PC-3 (cell line): ENCODE measurements at regions not wholly inside any gene's neighbourhood (a gene's known extent, or its start where the extent isn't known, plus 50 kb on each side); places are given as distances from the start of the nearest gene placed in this dataset.

Experiments used
- ATAC-seq: fragments of 200-7000 bp; cut with Tn5 transposase; 2 replicates; pipeline ENCODE4 v1.9.1; 2020; ENCODE audit warnings: mild to moderate bottlenecking, moderate library complexity
- BruUV-seq: library from RNA; stranded (reverse); fragments of 400-500 nt; replicated peaks from 2 replicates; lab custom pipeline; 2021; lab: Mats Ljungman, UMichigan
- CTCF ChIA-PET: fragments of 300-600 bp; sonication (Branson Sonifier 250); formaldehyde crosslinking; loops from one replicate; lab custom pipeline; 2022; ENCODE audit warnings: antibody characterized with exemption; lab: Charles Lee
- POLR2A ChIA-PET: fragments of 300-600 bp; sonication (Branson Sonifier 250); formaldehyde crosslinking; loops from one replicate; lab custom pipeline; 2022; ENCODE audit warnings: antibody characterized with exemption; ENCODE audit not compliant: unreplicated experiment; lab: Charles Lee
- DNase-seq: peaks from one replicate; pipeline ENCODE4 v3.0.0-alpha.2; 2015
- H2AFZ ChIP-seq: fragments of 300-600 bp; sonication (generic); 2 replicates; pipeline ENCODE4 v1.6.0; 2016; ENCODE audit warnings: antibody characterized with exemption, low read length
- H3F3A ChIP-seq: fragments of 300-600 bp; sonication (generic); one replicate; pipeline ENCODE4 v1.6.0; 2017; ENCODE audit warnings: antibody characterized with exemption, low read length, control low read depth, mild to moderate bottlenecking; ENCODE audit not compliant: unreplicated experiment
- H3K27ac ChIP-seq: fragments of 300-600 bp; sonication (generic); 2 replicates; pipeline ENCODE4 v1.5.1; 2016; ENCODE audit warnings: mild to moderate bottlenecking, low read length
- H3K27me3 ChIP-seq: fragments of 300-600 bp; sonication (generic); 2 replicates; pipeline ENCODE4 v1.6.1; 2016; ENCODE audit warnings: low read length, mixed read lengths
- H3K36me3 ChIP-seq: fragments of 300-600 bp; sonication (generic); 2 replicates; pipeline ENCODE4 v1.6.1; 2016; ENCODE audit warnings: low read depth, mixed run types, low read length, mixed read lengths
- H3K4me1 ChIP-seq: fragments of 300-600 bp; sonication (generic); 2 replicates; pipeline ENCODE4 v1.5.1; 2016; ENCODE audit warnings: low read length; ENCODE audit not compliant: insufficient read depth
- H3K4me2 ChIP-seq: fragments of 300-600 bp; sonication (generic); 2 replicates; pipeline ENCODE4 v1.6.0; 2016; ENCODE audit warnings: low read length
- H3K4me3 ChIP-seq: fragments of 300-600 bp; sonication (generic); 2 replicates; pipeline ENCODE4 v1.5.1; 2016; ENCODE audit warnings: mild to moderate bottlenecking, low read length, mixed read lengths
- H3K79me2 ChIP-seq: fragments of 300-600 bp; sonication (generic); 2 replicates; pipeline ENCODE4 v1.6.1; 2017; ENCODE audit warnings: low read length, mixed read lengths
- H3K9ac ChIP-seq: fragments of 300-600 bp; sonication (generic); 2 replicates; pipeline ENCODE4 v1.6.0; 2016; ENCODE audit warnings: mild to moderate bottlenecking, low read length
- H3K9me2 ChIP-seq: fragments of 300-600 bp; sonication (generic); replicated peaks from 2 replicates; pipeline ENCODE4 v1.6.1; 2016; ENCODE audit warnings: mixed run types, low read length, mixed read lengths
- H3K9me3 ChIP-seq: fragments of 300-600 bp; sonication (generic); 2 replicates; pipeline ENCODE4 v1.6.1; 2016; ENCODE audit warnings: low read length, mixed read lengths
- H4K20me1 ChIP-seq: fragments of 300-600 bp; sonication (generic); 2 replicates; pipeline ENCODE4 v1.6.1; 2016; ENCODE audit warnings: low read length, mixed read lengths
- EZH2 ChIP-seq: fragments of 300-600 bp; sonication (generic); IDR thresholded peaks from one replicate; pipeline ENCODE4 v1.6.1; 2017; ENCODE audit warnings: antibody characterized with exemption, mild to moderate bottlenecking, low read length; ENCODE audit not compliant: unreplicated experiment
- EZH2phosphoT487 ChIP-seq: fragments of 300-600 bp; sonication (generic); IDR thresholded peaks from 2 replicates; pipeline ENCODE4 v1.6.1; 2018; ENCODE audit warnings: mild to moderate bottlenecking, antibody characterized with exemption, low read length, borderline replicate concordance
- intact Hi-C: fragments of 100-400 bp; cut with micrococcal nuclease; formaldehyde crosslinking; loops from 2 replicates; pipeline ENCODE4 v1.9.0; 2023
- TF ChIP-seq, protein P1 (sequence below): fragments of 300-600 bp; sonication (generic); conservative IDR thresholded peaks from 2 replicates; pipeline ENCODE4 v1.5.1; 2017; ENCODE audit warnings: antibody characterized with exemption, low read depth, mild to moderate bottlenecking, low read length

DNA sequence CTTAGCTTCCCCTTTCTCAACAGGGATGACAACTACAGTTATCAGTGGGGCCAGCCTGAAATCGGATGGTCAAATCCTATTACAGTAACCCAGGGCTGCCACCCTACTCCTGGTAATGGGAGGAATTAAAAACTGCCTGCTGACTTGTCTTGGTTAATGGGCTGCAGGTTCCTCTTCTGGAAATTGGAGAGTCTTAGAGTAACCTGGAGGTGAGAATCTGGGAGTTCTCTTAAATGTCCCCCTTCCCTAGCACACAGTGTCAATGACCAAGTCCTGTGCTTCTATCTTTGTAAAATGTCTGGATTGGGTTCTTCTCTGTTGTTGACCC is 113.1 kb downstream of the DDX1 start:
- Histone ChIP-seq H3K27me3 (peaks cover 31% of the 10 kb centered on the region), H3K27ac (no peak overlapping the region), H3K9ac (no peak overlapping the region), H3F3A (no peaks in the 10 kb centered on the region), H3K79me2 (no peaks in the 10 kb centered on the region), H3K36me3 (no peaks in the 10 kb centered on the region), H4K20me1 (no peaks in the 10 kb centered on the region), H3K4me3 (no peak overlapping the region), H3K4me2 (no peak overlapping the region), H3K9me2 (no peaks in the 10 kb centered on the region), H3K4me1 (no peaks in the 10 kb centered on the region), H3K9me3 (no peaks in the 10 kb centered on the region), H2AFZ (no peak overlapping the region)
- intact Hi-C loops = no loop called here
- ChIA-PET POLR2A (no interaction called here), CTCF (no interaction called here)
- no TSS peak for BruUV-seq
- ATAC-seq = no peak
- no peak for TF ChIP-seq EZH2phosphoT487
- TF ChIP-seq, protein P1, sequence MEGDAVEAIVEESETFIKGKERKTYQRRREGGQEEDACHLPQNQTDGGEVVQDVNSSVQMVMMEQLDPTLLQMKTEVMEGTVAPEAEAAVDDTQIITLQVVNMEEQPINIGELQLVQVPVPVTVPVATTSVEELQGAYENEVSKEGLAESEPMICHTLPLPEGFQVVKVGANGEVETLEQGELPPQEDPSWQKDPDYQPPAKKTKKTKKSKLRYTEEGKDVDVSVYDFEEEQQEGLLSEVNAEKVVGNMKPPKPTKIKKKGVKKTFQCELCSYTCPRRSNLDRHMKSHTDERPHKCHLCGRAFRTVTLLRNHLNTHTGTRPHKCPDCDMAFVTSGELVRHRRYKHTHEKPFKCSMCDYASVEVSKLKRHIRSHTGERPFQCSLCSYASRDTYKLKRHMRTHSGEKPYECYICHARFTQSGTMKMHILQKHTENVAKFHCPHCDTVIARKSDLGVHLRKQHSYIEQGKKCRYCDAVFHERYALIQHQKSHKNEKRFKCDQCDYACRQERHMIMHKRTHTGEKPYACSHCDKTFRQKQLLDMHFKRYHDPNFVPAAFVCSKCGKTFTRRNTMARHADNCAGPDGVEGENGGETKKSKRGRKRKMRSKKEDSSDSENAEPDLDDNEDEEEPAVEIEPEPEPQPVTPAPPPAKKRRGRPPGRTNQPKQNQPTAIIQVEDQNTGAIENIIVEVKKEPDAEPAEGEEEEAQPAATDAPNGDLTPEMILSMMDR = no peak
- TF ChIP-seq EZH2 = no peak
- DNase-seq = no peak

DNA sequence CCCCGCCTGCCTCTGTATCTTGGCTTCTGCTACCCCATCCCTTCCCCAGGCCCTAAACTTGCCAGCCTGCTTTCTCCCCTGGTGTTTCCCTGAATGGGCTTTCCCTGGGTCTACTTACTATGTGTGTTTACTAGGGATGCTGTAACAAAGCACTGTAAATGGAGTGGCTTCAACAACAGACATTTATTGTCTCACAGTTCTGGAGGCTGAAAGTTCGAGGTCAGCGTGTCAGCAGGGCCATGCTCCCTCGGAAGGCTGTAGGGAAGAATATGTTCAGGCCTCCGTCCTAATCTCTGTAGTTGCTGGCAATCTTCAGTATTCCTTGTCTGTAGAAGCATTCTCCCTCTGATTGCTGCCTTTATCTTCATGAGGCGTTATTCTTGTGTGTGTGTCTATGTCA is 113.6 kb downstream of the DDX1 start:
- Histone ChIP-seq H3F3A (no peaks in the 10 kb centered on the region), H3K27ac (no peak overlapping the region), H2AFZ (no peak overlapping the region), H3K36me3 (no peaks in the 10 kb centered on the region), H3K9me3 (no peaks in the 10 kb centered on the region), H3K79me2 (no peaks in the 10 kb centered on the region), H3K27me3 (peaks cover 31% of the 10 kb centered on the region), H4K20me1 (no peaks in the 10 kb centered on the region), H3K9ac (no peak overlapping the region), H3K4me3 (no peak overlapping the region), H3K4me2 (no peak overlapping the region), H3K4me1 (no peaks in the 10 kb centered on the region), H3K9me2 (no peaks in the 10 kb centered on the region)
- ChIA-PET CTCF (no interaction called here), POLR2A (no interaction called here)
- intact Hi-C loops = no loop called here
- BruUV-seq = no TSS peak
- DNase-seq (no peak), ATAC-seq (no peak)
- TF ChIP-seq EZH2 (no peak), EZH2phosphoT487 (no peak)
- TF ChIP-seq, protein P1 = no peak

DNA sequence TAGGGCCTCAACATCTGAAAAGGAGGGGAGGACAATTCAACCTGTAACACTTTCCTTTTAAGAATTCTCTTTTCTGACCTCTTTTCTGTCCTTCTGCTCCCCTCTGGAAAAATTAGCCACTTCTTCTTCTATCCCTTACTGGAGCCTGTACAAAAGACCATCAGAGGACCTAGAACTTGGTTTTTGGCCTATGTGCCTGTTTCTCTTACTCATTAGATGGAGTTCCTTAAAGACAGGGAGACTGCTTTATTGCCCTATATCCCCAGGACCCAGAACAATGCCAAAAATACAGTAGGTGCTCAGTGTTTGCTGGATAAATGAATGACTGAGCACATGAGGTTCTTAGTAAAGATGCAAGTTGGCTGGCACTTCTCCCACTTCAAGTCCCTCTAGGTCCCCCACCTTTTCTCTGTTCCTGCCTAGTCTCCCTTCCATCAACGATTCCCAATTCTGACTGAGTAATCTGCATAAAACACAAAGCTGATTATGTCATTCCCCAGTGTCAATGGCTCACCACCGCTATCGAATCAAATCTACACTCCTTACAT is 114.2 kb downstream of the DDX1 start:
- Histone ChIP-seq H3K4me3 (no peak overlapping the region), H3K27ac (no peak overlapping the region), H3F3A (no peaks in the 10 kb centered on the region), H2AFZ (no peak overlapping the region), H3K9ac (no peak overlapping the region), H3K27me3 (peaks cover 31% of the 10 kb centered on the region), H3K4me1 (no peaks in the 10 kb centered on the region), H3K4me2 (no peak overlapping the region), H4K20me1 (no peaks in the 10 kb centered on the region), H3K79me2 (no peaks in the 10 kb centered on the region), H3K36me3 (no peaks in the 10 kb centered on the region), H3K9me2 (no peaks in the 10 kb centered on the region), H3K9me3 (no peaks in the 10 kb centered on the region)
- POLR2A ChIA-PET = no interaction called here
- intact Hi-C loops = no loop called here
- ATAC-seq (no peak), DNase-seq (no peak)
- BruUV-seq = no TSS peak
- TF ChIP-seq, protein P1 = no peak
- TF ChIP-seq EZH2 (no peak), EZH2phosphoT487 (no peak)
- CTCF ChIA-PET = no interaction called here
